BE2C (cell line): ENCODE measurements at regions not wholly inside any gene's neighbourhood (a gene's known extent, or its start where the extent isn't known, plus 50 kb on each side); places are given as distances from the start of the nearest gene placed in this dataset.

ENCODE experiments used
- DNase-seq: peaks from one replicate; pipeline ENCODE4 v3.0.0-alpha.2; 2020
- H3K27me3 ChIP-seq: fragments of 250-450 bp; sonication (Bioruptor Pico); 2 replicates; pipeline ENCODE4 v1.5.1; 2020; ENCODE audit warnings: mild to moderate bottlenecking
- H3K36me3 ChIP-seq: fragments of 250-450 bp; sonication (Bioruptor Pico); 2 replicates; pipeline ENCODE4 v1.5.1; 2020; ENCODE audit warnings: mild to moderate bottlenecking
- H3K4me1 ChIP-seq: fragments of 250-450 bp; sonication (Bioruptor Pico); 2 replicates; pipeline ENCODE4 v1.5.1; 2020
- H3K4me3 ChIP-seq: 2 replicates; pipeline ENCODE4 v1.5.1; 2011; ENCODE audit warnings: low read depth, low read length
- H3K9me3 ChIP-seq: fragments of 250-450 bp; sonication (Bioruptor Pico); 2 replicates; pipeline ENCODE4 v1.5.1; 2020
- CTCF ChIP-seq: IDR thresholded peaks from 2 replicates; pipeline ENCODE4 v1.5.1; 2012; ENCODE audit warnings: mild to moderate bottlenecking, low read depth, low read length

GRCh38 chr1:219276049-219276738 is 102.5 kb downstream of the LYPLAL1 start:
- TF ChIP-seq CTCF: no peak
- Histone ChIP-seq H3K27me3 (no peaks in the 10 kb centered on the region), H3K9me3 (no peaks in the 10 kb centered on the region), H3K4me3 (no peak overlapping the region), H3K4me1 (no peaks in the 10 kb centered on the region), H3K36me3 (no peaks in the 10 kb centered on the region)
- no peak for DNase-seq

- H3K4me1 ChIP-seq: no peaks in the 10 kb centered on the region
- DNase-seq: no peak
- no peaks in the 10 kb centered on the region for H3K36me3 ChIP-seq
- H3K9me3 ChIP-seq: no peaks in the 10 kb centered on the region
- H3K4me3 ChIP-seq: no peak overlapping the region
- no peak for TF ChIP-seq CTCF
- no peaks in the 10 kb centered on the region for H3K27me3 ChIP-seq
These were observed 99.5 kb downstream of the LYPLAL1 start for GRCh38 chr1:219273088-219273686.

- no peaks in the 10 kb centered on the region for H3K36me3 ChIP-seq
- DNase-seq: no peak
- no peaks in the 10 kb centered on the region for H3K4me1 ChIP-seq
- H3K9me3 ChIP-seq: no peaks in the 10 kb centered on the region
- TF ChIP-seq CTCF: no peak
- no peaks in the 10 kb centered on the region for H3K27me3 ChIP-seq
- no peak overlapping the region for H3K4me3 ChIP-seq
These were observed 98.3 kb downstream of the LYPLAL1 start for GRCh38 chr1:219271818-219272535.

- no peak overlapping the region for H3K4me3 ChIP-seq
- no peaks in the 10 kb centered on the region for H3K9me3 ChIP-seq
- no peaks in the 10 kb centered on the region for H3K27me3 ChIP-seq
- no peak for TF ChIP-seq CTCF
- no peaks in the 10 kb centered on the region for H3K36me3 ChIP-seq
- no peak for DNase-seq
- no peaks in the 10 kb centered on the region for H3K4me1 ChIP-seq
These were observed 95.5 kb downstream of the LYPLAL1 start for GRCh38 chr1:219269171-219269570.

- Histone ChIP-seq H3K4me1 (no peaks in the 10 kb centered on the region), H3K4me3 (no peak overlapping the region), H3K9me3 (no peaks in the 10 kb centered on the region), H3K27me3 (no peaks in the 10 kb centered on the region), H3K36me3 (no peaks in the 10 kb centered on the region)
- no peak for DNase-seq
- no peak for TF ChIP-seq CTCF
These were observed 92.8 kb downstream of the LYPLAL1 start for GRCh38 chr1:219266524-219266923.

GRCh38 chr1:219265026-219265515 is 91.4 kb downstream of the LYPLAL1 start:
- DNase-seq: no peak
- Histone ChIP-seq H3K4me1 (no peaks in the 10 kb centered on the region), H3K36me3 (no peaks in the 10 kb centered on the region), H3K4me3 (no peak overlapping the region), H3K9me3 (no peaks in the 10 kb centered on the region), H3K27me3 (no peaks in the 10 kb centered on the region)
- TF ChIP-seq CTCF: no peak
